Right lobe of liver (tissue), 4 donors: ENCODE measurements at regions not wholly inside any gene's neighbourhood (a gene's known extent, or its start where the extent isn't known, plus 50 kb on each side); places are given as distances from the start of the nearest gene placed in this dataset.

ENCODE experiments used
- CTCF ChIP-seq, 4 donors: fragments of 200-600 bp in 3 of 4; fragments of 450-650 bp in 1 of 4; IDR thresholded peaks; one replicate each; pipeline versions ENCODE4 v1.5.1 to v1.8.0; 2016 to 2022; ENCODE audit warnings: antibody characterized with exemption in 4 of 4, mild to moderate bottlenecking in 2 of 4
- POLR2A ChIP-seq: fragments of 450-650 bp; IDR thresholded peaks from one replicate; pipeline ENCODE4 v1.6.1; 2017; ENCODE audit warnings: antibody characterized with exemption, mild to moderate bottlenecking
- donor health status: DM: no; HTN: no; CAD: no.
- donor health status: DM: no; HTN: no; CAD: no.
- donor health status: DM: no; HTN: yes; CAD: no.

- no peak for TF ChIP-seq CTCF (IDR thresholded peaks at IDR 0.05)
- TF ChIP-seq POLR2A, result no peak
These were observed 178.0 kb downstream of the CAND1 start for GRCh38 chr12:67447180-67447579.
